HL-60/S4 treated with retinoic acid at 250 ng/mL for 4 days and 3 days (cell line): ENCODE measurements at regions not wholly inside any gene's neighbourhood (a gene's known extent, or its start where the extent isn't known, plus 50 kb on each side); places are given as distances from the start of the nearest gene placed in this dataset.

Source experiments
- in situ Hi-C: fragments of 300-500 bp; cut with MboI; formaldehyde crosslinking; loops from 2 replicates; pipeline ENCODE4 v1.7.0; 2022; ENCODE audit warnings: low sequenced_read_pairs

DNA sequence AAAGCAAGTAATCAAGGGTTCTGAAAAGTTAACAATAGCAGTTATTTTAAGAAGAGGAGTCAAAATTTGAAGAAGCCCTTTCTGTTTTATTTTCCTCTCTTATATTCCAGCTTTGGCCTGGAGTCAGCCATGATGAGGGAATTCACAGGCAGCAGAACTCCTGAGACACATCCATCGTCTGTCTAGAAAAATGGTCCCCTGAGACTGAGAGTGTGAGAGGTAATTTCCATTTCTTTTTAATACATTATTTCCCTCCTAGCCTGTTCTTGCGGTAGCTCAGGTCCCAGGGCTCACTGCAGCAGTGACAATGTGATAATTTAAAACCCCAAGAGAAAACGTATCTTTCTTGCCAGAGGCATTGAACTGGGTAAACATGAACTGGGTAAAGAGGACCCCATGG lies 296.0 kb downstream of the SMOC2 start:
- in situ Hi-C loops, result no loop called here

DNA sequence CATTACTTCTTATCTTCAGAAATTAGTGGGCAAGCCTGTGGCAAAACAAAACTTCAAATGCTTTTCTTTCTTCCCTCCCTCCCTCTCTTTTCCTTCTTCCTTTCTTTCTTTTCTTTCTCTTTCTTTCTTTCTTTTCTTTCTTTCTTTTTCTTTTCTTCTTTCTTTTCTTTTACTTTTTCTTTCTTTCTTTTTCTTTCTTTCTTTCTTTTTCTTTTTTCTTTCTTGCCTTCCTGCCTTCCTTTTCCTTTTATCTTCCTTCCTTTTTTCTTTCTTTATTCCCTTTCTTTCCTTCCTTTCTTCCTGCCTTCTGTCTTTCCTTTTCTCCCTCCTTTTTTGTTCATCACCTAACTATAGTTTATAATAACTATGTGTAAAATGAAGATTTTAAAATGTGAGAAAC lies 295.1 kb downstream of the SMOC2 start:
- in situ Hi-C loops, result no loop called here

DNA sequence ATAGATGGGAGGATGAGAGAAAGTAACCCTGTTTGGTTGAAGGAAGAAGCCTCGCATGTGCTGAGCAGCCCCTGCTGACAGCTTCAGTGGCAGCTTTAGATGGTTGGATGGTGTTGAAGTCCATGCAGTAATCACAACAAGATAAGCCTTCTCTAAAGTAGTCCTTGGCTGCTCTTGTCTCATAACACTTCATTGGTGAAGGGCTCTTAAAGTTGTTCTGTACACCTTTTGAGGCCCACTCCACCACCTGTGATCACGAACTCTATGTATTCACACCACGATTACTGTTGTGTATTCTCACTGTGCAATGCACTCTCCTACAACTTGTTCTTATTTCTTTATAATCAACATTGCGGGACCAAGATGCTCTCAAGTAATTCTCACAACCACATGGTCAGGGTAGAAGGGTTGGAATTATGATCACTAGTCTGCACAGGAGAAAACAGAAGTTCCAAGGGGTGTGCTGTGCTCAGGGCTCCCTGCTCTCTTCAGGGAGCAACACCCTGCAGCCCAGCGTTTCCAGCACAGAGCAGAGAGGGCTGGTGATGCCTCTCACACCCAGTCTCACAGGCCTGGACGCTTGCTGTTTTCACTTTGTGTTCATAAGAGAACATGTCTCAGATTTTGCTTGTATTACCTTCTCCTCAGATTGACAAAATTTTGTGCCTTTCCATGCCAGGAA lies 294.4 kb downstream of the SMOC2 start:
- in situ Hi-C loops, result no loop called here

DNA sequence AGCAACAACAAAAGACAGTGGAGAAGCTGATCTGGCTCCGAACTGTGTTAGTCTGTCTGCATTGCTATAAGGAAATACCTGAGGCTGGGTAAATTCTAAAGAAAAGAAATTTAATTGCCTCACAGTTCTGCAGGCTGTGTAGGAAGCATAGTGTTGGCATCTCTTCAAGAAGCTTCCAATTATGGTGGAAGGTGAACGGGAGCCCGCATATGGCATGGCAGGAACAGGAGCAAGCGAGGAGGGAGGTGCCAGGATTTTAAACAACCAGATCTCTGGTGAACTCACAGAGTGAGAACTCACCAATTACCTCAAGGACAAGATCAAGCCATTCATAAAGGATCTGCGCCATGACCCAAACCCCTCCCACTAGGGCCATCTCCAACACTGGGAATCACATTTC lies 293.5 kb downstream of the SMOC2 start:
- in situ Hi-C loops, result no loop called here

DNA sequence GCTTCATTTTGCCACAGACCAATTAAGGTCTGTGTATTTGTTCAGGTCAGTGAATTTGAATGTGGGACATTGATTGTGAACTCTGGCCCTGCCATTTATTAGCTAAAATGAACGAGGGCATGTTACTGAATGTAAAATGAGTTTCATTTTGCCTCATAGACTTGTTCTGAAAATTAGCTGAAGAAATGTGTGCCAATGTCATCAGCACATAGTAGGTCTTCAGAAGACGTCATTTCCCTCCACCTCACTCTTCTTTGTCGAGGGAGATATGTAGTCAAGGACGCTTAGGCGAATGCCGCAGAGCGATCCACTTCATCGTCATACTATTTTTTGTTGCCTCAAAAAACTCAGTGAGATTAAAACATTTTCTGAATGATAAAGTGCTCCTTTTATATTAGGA lies 291.7 kb downstream of the SMOC2 start:
- in situ Hi-C loops, result no loop called here

DNA sequence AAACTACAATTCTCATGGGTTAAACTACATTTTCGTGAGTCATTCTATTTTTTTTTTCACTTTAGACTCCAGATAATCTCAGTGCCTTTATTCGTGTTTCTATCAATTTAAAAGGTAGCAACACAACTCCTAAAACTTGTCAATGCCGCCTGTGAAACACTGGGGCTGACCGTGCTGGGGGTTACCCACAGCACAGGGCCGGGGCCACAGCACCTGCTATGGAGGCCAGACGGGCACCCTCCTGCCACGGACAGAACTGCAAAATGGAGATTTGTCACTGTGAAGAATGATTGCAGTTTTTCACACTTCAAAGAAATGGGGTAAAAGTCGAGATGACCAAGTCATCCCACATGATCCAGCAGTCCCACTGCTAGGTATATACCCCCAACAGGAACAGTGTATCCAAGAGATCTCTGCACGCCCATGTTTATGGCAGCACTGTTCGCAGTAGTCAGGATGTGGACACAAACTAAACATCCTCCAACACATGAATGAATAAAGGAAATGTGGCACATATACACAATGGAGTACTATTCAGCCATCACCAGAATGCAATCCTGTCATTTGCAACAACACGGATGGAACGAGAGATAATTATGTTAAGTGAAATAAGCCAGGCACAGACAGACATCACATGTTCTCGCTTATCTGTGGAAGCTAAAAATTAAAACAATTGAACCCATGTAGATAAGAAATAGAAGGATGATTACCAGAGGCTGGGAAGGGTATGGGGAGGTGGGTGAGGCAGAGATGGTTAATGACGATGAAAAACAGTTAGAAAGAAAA lies 290.1 kb downstream of the SMOC2 start:
- in situ Hi-C loops, result no loop called here

DNA sequence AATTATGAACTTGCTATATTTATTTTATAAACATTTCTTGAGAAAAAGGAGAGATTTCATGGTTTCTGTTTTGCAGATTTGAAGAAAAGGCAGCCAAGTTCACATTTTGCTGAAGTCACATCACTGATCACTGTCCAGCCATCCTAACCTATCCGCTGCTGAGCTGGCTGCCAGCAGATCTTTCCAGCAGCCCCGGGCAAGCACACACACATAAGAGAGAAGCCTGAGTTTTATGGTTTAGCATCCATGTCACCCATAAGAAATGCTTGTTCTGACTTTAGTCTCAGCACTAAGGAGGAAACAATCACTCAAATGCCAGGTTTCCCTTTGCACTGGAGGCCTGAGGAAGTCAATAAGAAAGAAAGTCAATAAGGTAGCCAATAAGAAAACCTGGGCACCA lies 287.1 kb downstream of the SMOC2 start:
- in situ Hi-C loops, result no loop called here

DNA sequence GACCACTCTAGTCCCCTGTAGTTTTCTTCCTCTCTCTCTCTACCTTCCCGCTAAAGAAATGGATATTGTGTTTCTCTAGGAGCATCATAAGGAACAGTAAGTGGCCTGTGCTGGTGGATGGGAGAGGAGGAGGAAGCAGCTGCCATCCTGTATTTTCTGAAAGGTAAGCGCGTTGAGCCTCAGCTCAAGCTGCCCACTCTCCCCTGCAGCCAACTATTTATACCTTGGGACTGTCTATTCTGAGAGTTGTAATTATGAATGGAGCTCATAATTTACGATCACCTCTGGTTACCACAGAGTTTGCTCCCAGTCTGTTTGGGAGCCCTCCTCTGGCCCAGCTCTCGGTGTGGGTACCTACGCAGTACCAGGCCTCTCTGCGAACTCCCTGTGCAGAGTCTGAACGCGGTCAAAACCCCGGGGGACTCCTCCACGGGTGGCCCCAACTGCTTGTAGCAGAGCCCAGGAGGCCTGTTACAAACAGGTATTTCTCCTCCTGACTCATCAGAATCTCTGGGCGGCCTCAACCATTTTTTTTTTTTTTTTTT lies 285.4 kb downstream of the SMOC2 start:
- in situ Hi-C loops, result no loop called here

DNA sequence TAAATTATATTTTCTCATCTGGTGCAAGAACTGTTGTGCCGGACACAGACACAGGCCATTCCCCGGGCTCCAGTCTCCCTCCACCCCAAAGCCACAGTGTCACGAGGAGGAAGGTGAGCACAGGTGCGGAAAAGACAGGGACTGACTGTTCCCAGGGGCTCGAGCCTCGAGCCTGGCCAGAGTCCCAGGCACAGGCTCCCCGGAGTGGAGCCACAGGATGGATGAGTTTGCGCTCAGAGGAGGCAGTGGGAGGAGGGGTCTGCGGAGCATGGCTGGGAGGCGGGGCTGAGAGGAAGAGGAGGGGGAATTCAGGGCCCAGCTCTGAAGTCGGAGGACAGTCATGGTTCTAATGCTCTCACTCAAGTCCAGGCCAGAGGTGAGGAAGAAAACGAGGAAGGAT lies 284.8 kb downstream of the SMOC2 start:
- in situ Hi-C loops, result no loop called here

DNA sequence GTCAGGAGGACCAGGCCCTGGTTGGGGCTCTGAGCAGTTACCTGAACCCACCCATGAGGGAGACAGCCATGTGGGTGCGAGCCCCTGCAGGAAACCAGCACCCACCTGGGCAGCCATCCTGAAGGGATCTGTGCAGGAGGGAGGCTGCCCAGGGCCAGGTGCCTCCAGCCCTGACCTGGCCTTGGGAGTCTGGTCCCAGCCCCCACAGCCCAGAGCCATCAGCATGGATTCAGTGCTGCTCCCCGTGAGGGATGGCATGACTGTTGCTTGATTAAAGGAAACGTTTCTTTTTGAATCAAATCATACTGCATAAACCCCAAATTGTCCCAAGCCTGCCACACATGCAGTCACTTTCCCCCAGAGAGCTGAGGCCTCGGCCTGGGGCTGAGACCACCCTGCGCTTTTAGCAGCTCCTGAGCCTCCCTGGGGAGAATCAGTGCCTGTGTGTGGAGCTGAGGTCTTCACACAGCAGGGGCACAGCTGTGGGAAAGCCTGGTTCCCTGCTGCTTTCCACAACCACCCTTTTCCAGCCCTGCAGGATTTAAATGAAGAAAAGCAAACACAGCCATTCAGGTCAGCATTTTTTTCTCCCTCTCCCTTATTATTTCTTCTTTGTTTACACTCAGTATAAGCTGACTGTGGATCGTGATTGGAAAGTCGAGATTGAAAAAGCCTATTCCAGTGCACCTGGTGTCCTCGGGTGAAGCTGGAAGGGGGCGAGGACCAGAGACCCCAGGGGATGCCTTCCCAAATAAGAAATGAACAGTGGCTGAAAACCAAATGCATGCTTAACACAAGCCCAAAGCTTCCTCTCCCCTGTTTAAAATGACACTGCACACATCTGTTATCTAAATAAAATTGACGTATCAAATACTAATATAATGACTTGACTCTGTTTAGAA lies 283.9 kb downstream of the SMOC2 start:
- in situ Hi-C loops, result no loop called here

DNA sequence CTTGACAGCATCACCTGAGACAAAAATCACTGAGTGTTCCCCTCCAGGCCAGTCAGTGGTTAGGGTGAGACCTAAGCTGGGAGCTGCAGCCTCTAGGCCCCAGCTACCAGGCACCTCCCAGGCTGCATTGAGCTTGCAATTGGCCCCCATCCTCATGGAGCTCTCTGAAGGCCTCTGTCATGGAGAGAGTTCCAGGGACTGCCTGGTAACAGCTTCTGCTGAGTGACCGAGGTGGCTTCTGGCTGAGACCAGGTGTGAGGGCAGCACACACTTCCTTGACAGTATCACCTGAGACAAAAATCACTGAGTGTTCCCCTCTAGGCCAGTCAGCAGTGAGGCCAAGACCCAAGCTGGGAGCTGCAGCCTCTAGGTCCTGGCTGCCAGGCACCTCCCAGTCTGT lies 283.0 kb downstream of the SMOC2 start:
- in situ Hi-C loops, result no loop called here

DNA sequence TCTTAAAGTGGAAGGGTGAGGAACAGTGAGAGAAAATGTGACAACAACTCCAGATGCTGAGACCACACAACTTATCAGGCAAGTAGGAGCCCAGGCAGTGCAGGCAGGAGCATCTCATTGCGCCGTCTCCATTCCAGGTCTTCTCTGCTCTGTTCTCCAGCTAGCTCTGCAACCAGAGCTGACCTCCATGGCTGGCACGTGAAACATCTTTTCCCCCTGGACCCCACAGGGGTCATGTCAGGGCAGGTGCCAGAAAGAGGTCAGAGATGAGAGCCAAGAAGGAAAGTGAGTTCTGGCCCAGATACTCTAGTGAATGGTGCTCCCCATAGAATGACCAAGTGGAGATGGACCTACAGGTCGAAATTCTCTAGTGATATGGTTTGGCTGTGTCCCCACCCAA lies 281.4 kb downstream of the SMOC2 start:
- in situ Hi-C loops, result no loop called here

DNA sequence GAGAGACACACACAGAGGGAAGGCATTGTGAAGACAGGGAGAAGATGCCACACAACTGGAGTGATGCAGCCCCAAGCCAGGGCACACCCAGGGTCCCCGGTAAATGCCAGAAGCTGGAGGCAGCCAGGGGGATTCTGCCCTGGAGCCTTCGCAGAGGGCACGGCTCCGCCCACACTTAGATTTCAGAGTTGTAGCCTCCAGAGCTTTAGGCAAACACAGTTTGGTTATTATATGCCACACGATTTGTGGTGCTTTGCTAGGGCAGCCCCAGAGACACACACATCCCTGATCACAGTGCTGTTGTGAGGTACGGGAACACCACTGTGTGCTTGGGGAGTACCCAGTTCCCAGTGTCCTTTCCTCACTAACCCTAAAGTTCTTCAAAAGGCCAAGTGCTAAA lies 280.6 kb downstream of the SMOC2 start:
- in situ Hi-C loops, result no loop called here

DNA sequence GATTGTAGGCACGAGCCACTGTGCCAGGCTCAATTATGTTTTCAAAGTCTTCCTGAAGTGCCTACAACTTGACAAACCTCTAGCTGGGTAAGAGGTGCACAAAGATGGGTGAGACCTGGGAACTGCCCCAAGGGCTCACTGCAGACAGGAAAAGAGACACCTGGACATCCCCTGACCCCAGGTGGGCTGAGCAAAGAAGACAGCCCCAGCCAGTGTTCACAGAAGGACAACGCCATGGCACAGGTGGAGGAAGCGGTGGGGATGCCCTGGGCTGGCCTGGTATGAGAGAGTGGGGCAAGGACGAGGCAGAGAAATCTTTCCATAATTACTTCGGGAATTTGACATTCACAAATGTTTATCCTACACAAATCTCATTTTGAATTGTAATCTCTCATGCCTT lies 278.9 kb downstream of the SMOC2 start:
- in situ Hi-C loops, result no loop called here

DNA sequence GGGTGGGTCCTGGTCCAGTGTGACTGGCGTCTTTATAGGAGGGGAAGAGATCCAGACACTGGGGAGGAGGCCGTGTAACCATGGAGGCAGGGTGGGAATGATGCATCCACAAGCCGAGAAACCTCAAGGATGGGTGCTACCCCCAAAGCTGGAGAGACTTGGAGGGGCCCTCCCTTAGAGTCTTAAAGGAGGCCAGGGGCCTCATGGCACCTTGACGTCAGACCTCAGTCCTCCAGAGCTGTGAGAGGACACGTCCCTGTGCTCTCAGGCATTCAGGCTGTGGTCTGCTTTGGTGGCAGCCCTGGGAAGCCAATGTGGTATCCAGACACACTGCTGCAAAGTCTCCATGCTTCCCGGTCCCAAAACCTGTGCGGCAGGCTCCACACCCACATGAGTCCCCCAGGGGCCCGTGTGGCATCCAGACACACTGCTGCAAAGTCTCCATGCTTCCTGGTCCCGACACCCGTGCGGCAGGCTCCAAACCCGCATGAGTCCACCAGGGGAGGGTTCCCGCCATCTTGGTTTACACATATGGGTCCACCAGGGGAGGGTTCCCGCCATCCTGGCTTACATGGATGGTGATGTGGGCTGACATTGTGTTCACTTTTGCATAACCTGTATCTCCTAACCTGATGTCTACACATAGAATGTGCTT lies 278.0 kb downstream of the SMOC2 start:
- in situ Hi-C loops, result no loop called here
